NCI-H2171 (cell line): ENCODE measurements at regions not wholly inside any gene's neighbourhood (a gene's known extent, or its start where the extent isn't known, plus 50 kb on each side); places are given as distances from the start of the nearest gene placed in this dataset.
"Not testable (repeated sequence)": the region's sequence is repeated elsewhere in the genome, so short reads cannot be mapped to it uniquely, and the experiment has no call there.

Source experiments
- DNase-seq: peaks from one replicate; lab custom pipeline; 2025; lab: John Stamatoyannopoulos, UW

DNA sequence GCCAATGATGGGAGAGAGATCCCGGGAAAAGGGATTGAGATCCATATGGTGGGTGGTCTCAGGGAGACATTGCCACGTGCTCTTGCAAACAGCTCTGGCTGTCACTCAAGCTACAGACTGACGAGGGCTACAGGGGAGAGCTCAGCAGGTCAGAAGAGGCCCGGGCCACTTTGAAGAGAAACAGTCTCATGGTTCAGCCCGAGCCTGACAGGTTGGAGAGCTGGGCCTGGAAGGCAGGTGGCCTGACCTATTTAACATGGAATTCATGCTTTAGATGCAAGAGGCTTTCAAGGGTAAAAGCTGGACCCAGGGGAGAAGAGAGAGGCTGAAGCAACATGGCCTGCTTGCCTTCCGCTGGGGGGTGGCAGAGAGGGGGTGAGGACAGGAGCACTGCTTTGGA lies 81.0 kb upstream of the BRD7 start:
- no peak for DNase-seq

DNA sequence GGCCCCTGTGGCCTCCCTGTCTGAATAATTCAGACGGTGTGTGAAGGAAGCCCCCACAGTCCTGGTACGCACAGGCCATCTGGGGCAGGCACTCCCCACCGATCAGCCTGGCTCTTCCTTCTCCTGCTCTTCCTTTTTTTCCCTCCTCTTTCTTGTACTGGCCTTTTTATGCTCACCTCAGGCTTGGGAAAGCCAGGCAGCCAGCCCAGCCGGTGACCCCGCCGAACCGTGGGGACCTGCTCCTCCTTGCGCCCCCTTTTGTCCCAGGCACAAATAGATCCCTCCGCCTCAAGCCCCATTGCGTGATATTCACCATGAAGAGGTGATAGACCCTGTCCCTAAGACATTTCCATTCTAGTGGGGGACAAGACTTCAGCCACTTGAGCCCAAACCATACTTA lies 80.2 kb upstream of the BRD7 start:
- no peak for DNase-seq

DNA sequence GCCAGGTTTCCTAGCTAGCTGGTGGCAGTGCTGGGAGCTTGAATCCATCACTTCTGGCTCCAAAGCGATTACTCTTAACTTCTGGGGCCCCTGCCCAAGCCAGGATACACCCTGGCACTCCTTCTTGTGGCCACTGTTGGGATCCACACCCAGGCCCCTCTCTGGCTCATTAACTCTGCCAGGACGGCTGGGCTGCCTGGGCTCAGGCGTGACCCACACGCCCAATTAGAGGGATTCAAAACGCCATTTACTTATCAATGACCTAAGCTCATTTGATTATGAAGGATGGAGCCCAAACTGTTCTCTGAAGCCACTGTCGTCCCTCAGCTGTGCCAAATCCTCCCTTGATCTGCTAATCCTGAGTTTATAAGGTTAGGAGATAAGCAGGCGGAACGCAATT lies 79.7 kb upstream of the BRD7 start:
- DNase-seq, result no peak

DNA sequence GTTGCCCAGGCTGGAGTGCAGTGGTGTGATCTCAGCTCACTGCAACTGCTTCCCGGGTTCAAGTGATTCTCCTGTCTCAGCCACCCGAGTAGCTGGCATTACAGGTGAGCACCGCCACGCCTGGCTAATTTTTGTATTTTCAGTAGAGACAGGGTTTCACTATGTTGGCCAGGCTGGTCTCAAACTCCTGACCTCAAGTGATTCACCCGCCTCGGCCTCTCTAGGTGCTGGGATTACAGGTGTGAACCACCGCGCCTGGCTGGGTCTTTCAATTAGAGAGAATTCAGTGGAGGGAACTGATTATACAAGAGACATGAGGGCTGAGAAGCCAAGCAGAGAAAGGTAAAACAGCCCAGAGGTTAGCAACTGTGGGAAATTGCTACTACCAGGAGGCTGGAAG lies 78.6 kb upstream of the BRD7 start:
- not testable (repeated sequence) for DNase-seq

DNA sequence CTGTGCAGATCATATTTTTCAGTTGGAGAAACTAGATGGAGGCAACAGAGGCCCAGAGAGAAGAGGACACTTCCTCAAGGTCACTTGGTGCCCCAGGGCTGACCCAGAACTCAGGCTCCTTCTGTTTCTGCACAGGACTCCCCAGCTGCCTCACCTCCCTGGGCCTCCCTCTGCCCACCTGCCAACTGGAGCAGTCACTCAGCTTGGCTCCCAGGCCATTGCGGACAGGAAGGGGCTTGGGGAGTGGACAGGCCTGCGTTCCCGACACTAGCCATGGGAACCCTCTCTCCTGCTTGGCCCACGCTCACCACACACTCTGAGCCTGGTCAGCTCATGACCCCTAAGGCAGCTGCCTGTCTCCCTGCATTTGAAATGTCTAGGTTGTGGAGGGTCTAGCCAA lies 78.1 kb upstream of the BRD7 start:
- no peak for DNase-seq

DNA sequence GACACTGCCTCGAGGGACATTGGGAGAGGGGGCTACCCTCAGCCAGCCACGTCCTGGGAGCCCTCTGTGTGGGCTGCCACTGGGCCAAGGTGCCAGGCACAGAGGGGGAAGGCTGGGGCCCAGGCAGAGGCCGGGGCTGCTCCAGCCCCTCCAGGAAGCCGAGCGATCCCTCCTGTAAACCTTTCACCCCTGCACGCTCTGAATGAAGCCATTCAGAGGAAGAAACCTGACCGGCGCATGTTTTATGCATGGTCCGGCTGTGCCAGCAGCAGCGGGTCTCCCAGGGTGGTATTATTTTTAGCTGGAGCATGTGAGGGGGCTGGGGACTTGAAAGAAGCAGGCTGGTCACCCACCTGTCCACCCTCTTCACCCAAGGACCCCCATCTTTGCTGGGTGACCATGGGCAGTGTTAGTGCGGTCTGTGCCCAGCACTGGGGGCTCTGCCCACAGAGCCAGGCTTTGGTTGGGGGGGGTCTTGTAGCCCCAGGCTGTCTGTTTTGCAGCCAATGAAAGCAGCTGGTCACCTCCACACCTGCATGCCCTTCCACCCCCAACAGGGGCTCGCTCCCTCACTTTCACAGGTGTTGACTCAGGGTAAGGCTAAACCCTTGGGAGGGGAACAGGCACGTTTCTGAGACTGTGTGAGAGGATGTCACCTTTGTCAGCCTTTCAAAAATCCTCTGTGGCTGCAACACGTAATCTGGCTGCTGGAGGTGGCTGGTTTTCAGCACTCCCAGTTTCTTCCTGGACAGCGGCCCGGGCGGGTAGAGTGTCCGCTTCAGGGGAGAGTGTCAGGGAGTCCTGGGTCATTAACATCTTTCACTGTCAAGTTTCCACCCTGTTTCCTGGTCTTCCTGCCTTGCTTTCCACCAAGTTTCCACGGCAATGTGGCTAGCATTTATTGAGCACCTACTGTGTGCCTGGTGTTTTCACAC lies 77.1 kb upstream of the BRD7 start:
- DNase-seq, result no peak

DNA sequence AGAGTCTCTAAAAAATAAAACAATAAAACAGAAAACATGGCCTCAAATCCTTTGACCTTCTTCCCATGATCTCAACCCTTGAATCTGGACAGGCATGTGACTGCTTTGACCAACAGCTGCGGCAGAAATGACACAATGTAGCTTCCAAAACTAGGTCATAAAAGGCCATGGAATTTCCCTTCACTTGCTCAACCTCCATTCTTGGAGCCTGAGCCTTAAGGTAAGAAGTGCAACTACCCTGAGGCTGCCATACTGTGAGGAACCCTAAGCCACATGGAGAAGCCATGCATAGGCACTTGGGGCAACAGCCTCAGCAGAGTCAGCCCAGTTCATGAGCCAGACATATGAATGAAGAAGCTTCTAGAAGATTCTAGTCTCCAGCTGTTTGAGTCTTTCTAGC lies 75.7 kb upstream of the BRD7 start:
- no peak for DNase-seq

DNA sequence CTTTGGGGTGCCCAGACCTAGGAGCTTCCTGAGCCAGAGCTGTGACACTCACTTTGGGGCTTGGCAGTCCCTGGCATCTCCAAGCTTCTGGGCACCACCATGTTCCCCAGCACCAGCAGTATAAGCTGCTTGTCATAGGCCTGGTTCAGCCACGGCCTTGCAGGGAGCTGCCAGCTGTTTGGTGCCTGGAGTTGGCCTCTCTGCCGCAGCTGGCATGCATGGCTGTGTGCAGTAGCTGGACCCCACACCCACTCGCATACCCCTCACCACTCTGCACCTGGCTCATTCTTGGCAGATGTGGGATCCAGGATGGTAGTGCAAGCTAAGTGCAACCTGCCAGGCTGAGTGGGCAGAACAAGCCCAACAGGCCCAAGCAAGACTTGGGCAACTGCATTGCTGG lies 73.4 kb upstream of the BRD7 start:
- DNase-seq, result no peak

DNA sequence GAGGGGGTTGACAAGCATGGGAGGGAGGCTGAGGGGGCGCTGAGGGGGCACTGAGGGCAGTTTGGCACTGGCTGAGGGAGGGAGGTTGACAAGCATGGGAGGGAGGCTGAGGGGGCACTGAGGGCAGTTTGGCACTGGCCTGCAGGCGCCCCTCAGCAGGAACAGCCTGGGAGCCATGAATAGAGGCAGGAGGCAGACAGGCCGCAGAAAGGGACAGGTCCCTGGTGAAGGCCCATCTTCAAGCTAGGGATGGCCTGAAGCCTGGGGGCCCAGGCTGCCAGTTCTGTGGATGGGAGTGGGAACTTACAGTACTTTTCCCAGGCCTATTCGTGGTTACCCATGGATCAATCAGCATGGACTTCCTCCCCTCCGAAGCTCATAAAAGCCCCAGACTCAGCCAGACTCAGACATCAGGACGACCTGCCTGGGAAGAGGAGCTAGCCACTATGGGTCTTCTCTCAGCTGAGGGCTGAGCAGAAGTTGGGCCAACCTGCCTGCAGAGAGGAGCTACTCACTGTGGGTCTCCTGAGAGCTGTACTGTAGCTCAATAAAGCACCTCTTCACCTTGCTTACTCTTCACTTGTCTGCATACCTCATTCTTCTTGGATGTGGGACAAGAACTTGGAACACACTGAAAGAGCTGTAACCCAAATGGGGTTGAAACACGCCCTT lies 72.8 kb upstream of the BRD7 start:
- DNase-seq, result no peak

DNA sequence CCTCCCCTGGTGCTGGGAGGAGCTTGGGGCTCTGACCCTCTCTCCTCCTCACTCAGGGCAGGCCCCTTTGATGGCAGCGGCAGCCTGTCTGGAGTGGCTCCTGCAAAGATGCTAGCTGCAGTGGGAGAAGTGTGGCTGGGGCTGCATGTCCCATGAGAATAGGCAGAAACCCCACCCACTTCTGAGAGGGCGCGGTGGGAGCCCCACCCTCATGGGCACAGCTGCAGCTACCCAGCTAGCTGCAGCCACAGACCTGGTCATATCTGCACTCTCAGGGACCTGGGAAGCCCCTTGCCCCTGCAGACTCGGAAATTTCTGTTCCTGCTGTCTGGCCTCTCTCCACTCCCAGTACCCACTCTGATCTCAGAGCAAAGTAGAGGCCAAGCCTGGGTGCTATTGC lies 72.2 kb upstream of the BRD7 start:
- no peak for DNase-seq

DNA sequence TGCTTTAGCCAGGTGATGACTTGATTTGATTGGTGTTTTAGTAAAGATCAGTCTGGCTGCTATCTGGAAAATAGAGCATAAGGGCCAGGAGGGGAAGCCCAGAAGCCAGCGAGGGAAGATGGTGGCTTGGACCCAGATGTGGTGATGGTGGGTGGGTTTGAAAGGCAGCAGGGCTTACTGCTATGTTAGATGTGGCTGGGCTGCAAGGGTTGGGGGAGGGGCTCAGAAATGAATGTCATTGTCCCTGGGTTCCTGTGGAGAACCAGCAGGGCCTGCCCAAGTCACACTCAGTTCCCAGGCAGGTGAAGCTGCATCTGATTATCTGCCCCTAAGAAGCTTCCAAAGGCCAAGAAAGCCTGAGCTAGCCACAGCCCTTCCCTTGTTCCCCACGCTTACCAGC lies 71.7 kb upstream of the BRD7 start:
- DNase-seq, result no peak

DNA sequence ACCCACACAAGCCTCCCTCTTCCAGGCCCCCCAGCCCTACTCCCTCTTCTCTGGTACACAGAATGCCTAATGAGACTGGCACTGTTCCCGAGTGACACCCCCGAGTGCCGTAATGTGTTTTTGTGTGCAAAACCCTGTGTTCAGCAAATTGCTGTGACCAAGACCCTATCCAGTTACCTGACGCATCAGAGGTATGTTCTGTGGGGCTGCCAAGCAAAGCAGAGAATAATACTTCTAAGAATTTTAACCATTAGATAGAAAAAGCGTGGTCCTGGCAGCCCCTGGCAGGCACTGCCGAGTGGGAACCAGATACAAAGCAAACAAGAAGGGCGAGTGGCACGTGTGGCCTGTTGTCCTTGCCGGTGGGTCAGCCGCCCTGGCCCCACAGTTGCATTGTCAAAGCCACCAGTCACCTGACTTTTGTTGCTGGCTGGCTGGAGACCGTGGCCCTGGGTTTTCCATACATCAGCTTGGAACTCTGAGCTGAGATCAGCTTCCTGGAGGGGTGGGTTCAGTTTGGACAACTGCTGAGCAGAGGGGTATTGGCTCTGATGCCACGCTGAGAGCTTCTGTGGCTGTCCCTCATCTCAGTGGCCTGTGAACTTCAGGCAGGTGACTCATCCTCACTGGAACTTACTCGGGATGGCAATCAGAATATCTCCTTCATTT lies 69.1 kb upstream of the BRD7 start:
- DNase-seq, result no peak

DNA sequence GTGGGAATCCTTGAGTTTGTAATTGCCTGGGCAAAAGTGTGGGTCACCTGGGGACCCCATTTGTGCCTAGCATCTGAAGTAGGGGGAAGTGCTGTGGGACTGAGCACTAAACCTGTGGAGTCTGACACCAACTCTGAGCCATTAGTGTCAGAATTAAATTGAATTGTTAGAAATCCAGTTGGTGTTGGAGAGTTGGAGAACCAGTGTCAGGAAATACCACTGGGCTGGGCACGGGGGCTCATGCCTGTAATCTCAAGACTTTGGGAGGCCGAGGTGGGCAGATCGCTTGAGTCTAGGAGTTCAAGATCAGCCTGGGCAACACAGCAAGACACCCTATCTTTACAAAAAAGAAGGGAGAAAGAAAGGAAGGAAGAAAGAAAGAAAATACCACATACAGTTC lies 67.5 kb upstream of the BRD7 start:
- no peak for DNase-seq

DNA sequence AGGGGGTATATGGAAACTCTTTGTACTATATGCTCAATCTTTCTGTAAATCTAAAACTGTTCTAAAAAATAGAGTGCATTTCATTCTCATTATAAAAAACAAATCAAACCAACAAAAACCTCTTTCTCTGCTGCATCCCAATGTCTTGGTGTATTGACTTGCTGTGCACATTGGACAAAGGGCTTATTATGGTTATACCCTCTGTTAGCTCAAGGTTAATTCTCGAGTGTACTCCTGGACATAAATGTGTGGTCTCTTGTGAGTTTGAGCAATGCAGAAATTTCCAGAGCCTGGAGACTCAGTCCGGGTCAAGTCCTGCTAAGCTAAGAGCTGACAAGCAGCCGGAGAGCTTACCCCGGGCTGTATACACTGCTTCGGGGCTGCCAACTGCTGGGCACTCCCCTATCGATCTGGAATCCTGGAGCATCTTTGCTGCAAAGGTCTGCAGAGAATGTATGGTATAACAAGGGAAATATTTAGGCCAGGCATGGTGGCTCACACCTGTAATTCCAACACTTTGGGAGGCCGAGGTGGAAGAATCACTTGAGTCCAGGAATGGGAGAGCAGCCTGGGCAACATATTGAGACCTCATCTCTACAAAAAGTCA lies 66.2 kb upstream of the BRD7 start:
- DNase-seq, result no peak

DNA sequence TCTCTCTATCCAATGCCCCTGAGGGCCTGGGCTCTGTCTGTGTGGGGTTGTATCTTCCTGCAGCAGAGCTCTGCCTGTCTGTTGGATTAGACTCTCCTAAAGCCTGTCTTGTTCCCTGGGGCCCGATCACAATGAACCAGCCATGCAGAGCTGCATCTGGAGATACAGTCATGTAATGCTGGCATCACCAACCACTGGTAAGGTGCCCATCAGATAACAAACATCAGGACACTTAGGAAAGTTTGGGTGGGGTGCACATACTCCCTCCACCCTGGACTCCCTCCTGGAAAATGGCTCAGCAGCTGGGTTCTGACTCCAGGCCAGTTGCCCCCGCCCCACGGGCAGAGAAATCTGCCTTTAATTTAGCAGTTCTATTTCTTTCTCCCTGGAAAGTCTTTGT lies 61.3 kb upstream of the BRD7 start:
- DNase-seq, result no peak

DNA sequence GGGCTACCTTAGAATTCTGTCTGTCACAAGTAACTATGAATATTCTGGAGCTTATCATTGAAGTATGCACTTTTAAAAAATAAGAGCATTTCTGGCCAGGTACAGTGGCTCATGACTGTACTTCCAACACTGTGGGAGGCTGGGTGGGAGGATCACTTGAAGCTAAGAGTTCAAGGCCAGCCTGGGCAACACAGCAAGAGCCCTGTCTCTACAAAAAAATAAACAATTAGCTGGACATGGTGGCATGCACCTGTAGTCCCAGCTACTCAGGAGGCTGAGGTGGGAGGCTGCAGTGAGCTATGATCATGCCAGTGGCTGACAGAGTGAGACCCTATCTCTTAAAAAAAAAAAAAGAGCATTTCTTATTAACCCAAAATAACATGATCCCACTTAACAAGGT lies 60.0 kb upstream of the BRD7 start:
- no peak for DNase-seq

DNA sequence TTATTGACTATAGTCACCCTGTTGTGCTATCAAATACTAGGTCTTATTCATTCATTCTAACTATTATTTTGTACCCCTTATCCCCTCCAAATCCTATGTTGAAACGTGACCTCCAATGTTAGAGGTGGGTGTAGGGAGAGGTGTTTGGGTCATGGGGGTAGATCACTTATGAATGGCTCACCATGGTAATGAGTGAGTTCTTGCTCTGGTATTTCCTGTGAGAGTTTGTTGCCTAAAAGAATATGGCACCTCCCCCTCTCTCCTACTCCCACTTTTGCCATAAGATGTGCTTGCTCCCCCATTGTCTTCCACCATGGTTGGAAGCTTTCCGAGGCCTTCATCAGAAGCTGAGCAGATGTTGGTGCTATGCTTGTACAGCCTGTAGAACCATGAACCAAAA lies 59.3 kb upstream of the BRD7 start:
- no peak for DNase-seq

DNA sequence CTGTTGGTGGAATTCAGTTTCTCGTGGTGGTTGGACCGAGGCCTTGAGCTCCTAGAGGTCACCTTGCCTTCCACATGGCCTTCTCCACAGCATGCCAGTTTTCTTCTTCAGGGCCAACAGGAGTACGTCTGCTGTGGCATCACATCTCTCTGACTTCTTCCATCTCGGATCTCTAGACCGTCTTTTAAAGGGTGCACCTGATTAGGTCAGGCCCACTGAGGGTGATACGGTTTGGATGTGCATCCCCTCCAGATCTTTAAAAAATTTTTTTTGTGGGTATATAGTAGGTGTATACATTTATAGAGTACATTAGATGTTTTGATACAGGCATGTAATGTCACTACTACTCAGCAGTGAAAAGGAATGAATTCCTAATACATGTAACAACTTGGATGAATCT lies 58.3 kb upstream of the BRD7 start:
- DNase-seq, result no peak

DNA sequence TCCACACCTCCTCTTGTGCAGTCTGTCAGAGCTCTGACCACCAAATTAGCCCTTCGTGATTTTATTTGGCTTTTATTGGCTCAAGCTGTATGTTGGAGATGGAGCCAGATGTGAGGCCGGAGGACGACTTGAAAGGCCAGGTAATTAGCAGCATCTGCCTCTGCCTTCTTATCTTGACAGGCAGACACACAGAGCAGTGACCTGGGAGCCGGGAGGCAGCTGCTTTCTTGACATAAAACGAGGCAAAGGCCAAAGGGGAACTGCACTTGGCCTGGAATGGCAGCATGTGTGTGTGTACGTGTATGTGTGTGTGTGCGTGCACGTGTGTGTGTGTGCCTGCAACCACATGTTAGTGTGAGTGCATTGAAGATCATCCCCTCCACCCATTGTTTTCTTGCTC lies 56.9 kb upstream of the BRD7 start:
- no peak for DNase-seq

DNA sequence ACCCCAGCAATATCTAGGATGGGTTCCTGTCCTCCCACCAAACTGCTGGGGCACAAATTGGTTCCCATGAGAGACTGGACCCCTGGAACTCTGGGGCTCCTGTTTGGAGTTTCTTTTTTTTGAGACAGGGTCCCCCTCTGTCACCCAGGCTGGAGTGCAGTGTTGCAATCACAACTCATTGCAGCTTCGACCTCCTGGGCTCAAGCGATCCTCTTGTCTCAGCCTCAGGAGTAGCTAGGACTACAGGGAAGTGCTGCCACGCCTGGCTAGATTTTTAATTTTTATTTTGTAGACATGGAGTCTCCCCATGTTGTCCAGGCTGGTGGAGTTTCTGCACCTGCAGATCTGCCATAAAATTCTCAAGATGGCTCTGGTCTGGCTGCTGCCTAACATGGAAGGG lies 56.3 kb upstream of the BRD7 start:
- no peak for DNase-seq

DNA sequence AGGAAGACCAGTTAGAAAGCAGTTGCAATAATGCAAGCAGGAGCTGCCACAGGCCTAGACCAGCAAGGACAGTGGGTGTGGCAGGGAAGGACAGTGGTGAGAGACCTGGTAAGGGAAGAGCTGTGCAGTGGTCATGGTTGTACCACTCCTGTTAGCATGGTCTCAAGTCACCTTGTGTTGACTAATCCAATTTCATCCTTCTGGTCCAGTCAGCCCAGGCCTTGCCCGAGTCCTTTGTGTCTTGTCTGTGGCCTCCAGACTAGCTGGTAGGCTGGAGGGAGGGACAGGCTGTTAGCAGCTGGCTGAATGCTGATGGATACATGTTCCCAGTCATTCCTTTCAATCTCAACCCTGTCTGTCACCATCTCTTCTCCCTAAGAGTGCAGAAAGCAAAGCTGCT lies 54.1 kb upstream of the BRD7 start:
- no peak for DNase-seq

DNA sequence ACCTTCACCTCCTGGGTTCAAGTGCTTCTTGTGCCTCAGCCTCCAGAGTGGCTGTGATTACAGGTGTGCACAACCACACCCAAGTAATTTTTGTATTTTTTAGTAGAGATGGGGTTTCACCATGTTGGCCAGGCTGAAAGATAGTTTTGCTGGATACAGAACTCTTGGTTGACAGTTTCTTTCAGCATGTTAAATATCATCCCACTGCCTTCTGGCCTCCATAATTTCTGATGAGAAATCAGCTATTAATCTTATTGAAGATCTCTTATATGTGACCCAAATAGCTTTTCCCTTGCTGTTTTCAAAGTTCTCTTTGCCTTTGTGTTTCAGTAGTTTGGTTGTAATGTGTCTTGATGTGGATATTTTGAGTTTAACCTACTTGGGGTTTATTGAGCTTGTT lies 50.3 kb upstream of the BRD7 start:
- no peak for DNase-seq
